ENCODE measurements at regions not wholly inside any gene's neighbourhood (a gene's known extent, or its start where the extent isn't known, plus 50 kb on each side); places are given as distances from the start of the nearest gene placed in this dataset.

GRCh38 chr20:56698749-56699148 is 69.6 kb downstream of the TFAP2C start:
- no peak for DNase-seq (ENCODE audit: unreplicated experiment)
- ChIA-PET POLR2A (interaction anchor here (0.6 to 1.1 kb wide), 2 partner anchors 9 to 30 kb away, joined by 3 to 4 read pairs; no protein-coding TSS in a partner anchor), CTCF (interaction anchor here (0.6 kb wide), 1 partner anchor 57 kb away, joined by 3 read pairs; no protein-coding TSS in a partner anchor)
- Mint-ChIP-seq H3K27me3 (ENCODE audit: insufficient read depth, unreplicated experiment) (no peaks in the 10 kb centered on the region), H3K4me3 (ENCODE audit: unreplicated experiment) (no peak overlapping the region), H3K9me3 (ENCODE audit: unreplicated experiment) (no peaks in the 10 kb centered on the region), H3K4me1 (ENCODE audit: insufficient read depth, unreplicated experiment) (no peaks in the 10 kb centered on the region), H3K36me3 (ENCODE audit: insufficient read depth, unreplicated experiment) (peaks cover 6% of the 10 kb centered on the region), H3K27ac (ENCODE audit: low read depth, unreplicated experiment) (no peak overlapping the region)
- TF ChIP-seq CTCF (IDR thresholded peaks at IDR 0.05; ENCODE audit: unreplicated experiment), result no peak
- intact Hi-C loops (cut with micrococcal nuclease), result no loop called here
- BruUV-seq (replicated peaks), result no TSS peak

GRCh38 chr20:56702931-56703840 is 74.1 kb downstream of the TFAP2C start:
- Mint-ChIP-seq H3K27me3 (ENCODE audit: insufficient read depth, unreplicated experiment) (no peaks in the 10 kb centered on the region), H3K36me3 (ENCODE audit: insufficient read depth, unreplicated experiment) (peaks cover 6% of the 10 kb centered on the region), H3K4me3 (ENCODE audit: unreplicated experiment) (no peak overlapping the region), H3K4me1 (ENCODE audit: insufficient read depth, unreplicated experiment) (no peaks in the 10 kb centered on the region), H3K27ac (ENCODE audit: low read depth, unreplicated experiment) (no peak overlapping the region), H3K9me3 (ENCODE audit: unreplicated experiment) (no peaks in the 10 kb centered on the region)
- intact Hi-C loops (cut with micrococcal nuclease), result no loop called here
- no peak for TF ChIP-seq CTCF (IDR thresholded peaks at IDR 0.05; ENCODE audit: unreplicated experiment)
- no TSS peak for BruUV-seq (replicated peaks)
- no peak for DNase-seq (ENCODE audit: unreplicated experiment)
- CTCF ChIA-PET, result interaction anchor here (0.5 to 1.4 kb wide), 7 partner anchors 9 to 271 kb away, joined by 3 to 4 read pairs (median 3); no protein-coding TSS in a partner anchor
- POLR2A ChIA-PET, result interaction anchor here (0.8 kb wide), 1 partner anchor 11 kb away, joined by 6 read pairs; no protein-coding TSS in a partner anchor

- no TSS peak for BruUV-seq (replicated peaks)
- POLR2A ChIA-PET, result no interaction called here
- CTCF ChIA-PET, result interaction anchor here (0.6 kb wide), 1 partner anchor 140 kb away, joined by 4 read pairs; no protein-coding TSS in a partner anchor
Measured at GRCh38 chr20:56706867-56707360, 77.8 kb downstream of the TFAP2C start.

More at GRCh38 chr20:56706867-56707360, 77.8 kb downstream of the TFAP2C start:
- no peak overlapping the region for H3K4me3 Mint-ChIP-seq (ENCODE audit: unreplicated experiment)
- no peak overlapping the region for H3K27ac Mint-ChIP-seq (ENCODE audit: low read depth, unreplicated experiment)
- intact Hi-C loops (cut with micrococcal nuclease), result no loop called here
- no peaks in the 10 kb centered on the region for H3K27me3 Mint-ChIP-seq (ENCODE audit: insufficient read depth, unreplicated experiment)
- DNase-seq (ENCODE audit: unreplicated experiment), result peak; percentile 36
- no peaks in the 10 kb centered on the region for H3K36me3 Mint-ChIP-seq (ENCODE audit: insufficient read depth, unreplicated experiment)
- H3K4me1 Mint-ChIP-seq (ENCODE audit: insufficient read depth, unreplicated experiment), result peaks cover 10% of the 10 kb centered on the region
- no peaks in the 10 kb centered on the region for H3K9me3 Mint-ChIP-seq (ENCODE audit: unreplicated experiment)
- no peak for TF ChIP-seq CTCF (IDR thresholded peaks at IDR 0.05; ENCODE audit: unreplicated experiment)
